Naive thymus-derived CD8-positive, alpha-beta T cell (primary cell): ENCODE measurements at regions not wholly inside any gene's neighbourhood (a gene's known extent, or its start where the extent isn't known, plus 50 kb on each side); places are given as distances from the start of the nearest gene placed in this dataset.

Source experiments
- ATAC-seq, 2 donors: fragments of 150-1000 bp; cut with Tn5 transposase in 1 of 2; sonication (Bioruptor Pico), chemical (Tn5 transposase) in 1 of 2; 1 replicate in 1 of 2; 2 replicates in 1 of 2; pipeline ENCODE4 v1.10.0; 2021; ENCODE audit warnings: mild to moderate bottlenecking in 2 of 2, moderate library complexity in 2 of 2
- POLR2A ChIA-PET: fragments of 350-600 bp; sonication (Branson Sonifier 250); formaldehyde crosslinking; loops from one replicate; lab custom pipeline; 2021; ENCODE audit warnings: antibody characterized with exemption; lab: Charles Lee
- DNase-seq, 10 donors: peaks; one replicate each; pipeline versions ENCODE4 v3.0.0 to v3.0.0-alpha.2; 2020 to 2022
- H3K27ac Mint-ChIP-seq, 10 donors: one replicate each; pipeline ENCODE4 v1.8.0; 2020 to 2022; ENCODE audit warnings: mild to moderate bottlenecking in 10 of 10, mixed read lengths in 10 of 10, moderate library complexity in 4 of 10, inconsistent platforms in 1 of 10
- H3K27me3 Mint-ChIP-seq, 5 donors: one replicate each; pipeline ENCODE4 v1.8.0; 2021 to 2022; ENCODE audit warnings: mixed read lengths in 5 of 5
- H3K36me3 Mint-ChIP-seq, 3 donors: one replicate each; pipeline ENCODE4 v1.8.0; 2020 to 2022; ENCODE audit warnings: mixed read lengths in 3 of 3, mild to moderate bottlenecking in 2 of 3, inconsistent platforms in 1 of 3
- H3K4me1 Mint-ChIP-seq, 4 donors: one replicate each; pipeline ENCODE4 v1.8.0; 2021 to 2022; ENCODE audit warnings: mixed read lengths in 4 of 4
- H3K4me3 Mint-ChIP-seq, 10 donors: one replicate each; pipeline ENCODE4 v1.8.0; 2020 to 2022; ENCODE audit warnings: mild to moderate bottlenecking in 10 of 10, mixed read lengths in 10 of 10, moderate library complexity in 6 of 10, inconsistent platforms in 1 of 10
- H3K9me3 Mint-ChIP-seq, 9 donors: one replicate each; pipeline ENCODE4 v1.8.0; 2020 to 2022; ENCODE audit warnings: mixed read lengths in 9 of 9, mild to moderate bottlenecking in 3 of 9, inconsistent platforms in 1 of 9, moderate library complexity in 1 of 9

- DNase-seq (no peak), ATAC-seq (no peak)
- no peak overlapping the region for H3K4me3 Mint-ChIP-seq
- H3K9me3 Mint-ChIP-seq = peaks cover 0 to 11% (median 4%) of the 10 kb centered on the region in 9 donors
- POLR2A ChIA-PET = interaction anchor here (1.0 to 1.1 kb wide), 2 partner anchors 18 to 19 kb away, joined by 3 to 4 read pairs; no protein-coding TSS in a partner anchor
- no peaks in the 10 kb centered on the region for H3K27me3 Mint-ChIP-seq
- peaks cover 0 to 29% (median 12%) of the 10 kb centered on the region in 4 donors for H3K4me1 Mint-ChIP-seq
- H3K27ac Mint-ChIP-seq = peak overlapping the region in 1 of 10 donors; percentile 65
- H3K36me3 Mint-ChIP-seq = peaks cover 0 to 15% (median 7%) of the 10 kb centered on the region in 3 donors
Measured at GRCh38 chr12:91897025-91897515, 248.6 kb downstream of the BTG1 start.

DNA sequence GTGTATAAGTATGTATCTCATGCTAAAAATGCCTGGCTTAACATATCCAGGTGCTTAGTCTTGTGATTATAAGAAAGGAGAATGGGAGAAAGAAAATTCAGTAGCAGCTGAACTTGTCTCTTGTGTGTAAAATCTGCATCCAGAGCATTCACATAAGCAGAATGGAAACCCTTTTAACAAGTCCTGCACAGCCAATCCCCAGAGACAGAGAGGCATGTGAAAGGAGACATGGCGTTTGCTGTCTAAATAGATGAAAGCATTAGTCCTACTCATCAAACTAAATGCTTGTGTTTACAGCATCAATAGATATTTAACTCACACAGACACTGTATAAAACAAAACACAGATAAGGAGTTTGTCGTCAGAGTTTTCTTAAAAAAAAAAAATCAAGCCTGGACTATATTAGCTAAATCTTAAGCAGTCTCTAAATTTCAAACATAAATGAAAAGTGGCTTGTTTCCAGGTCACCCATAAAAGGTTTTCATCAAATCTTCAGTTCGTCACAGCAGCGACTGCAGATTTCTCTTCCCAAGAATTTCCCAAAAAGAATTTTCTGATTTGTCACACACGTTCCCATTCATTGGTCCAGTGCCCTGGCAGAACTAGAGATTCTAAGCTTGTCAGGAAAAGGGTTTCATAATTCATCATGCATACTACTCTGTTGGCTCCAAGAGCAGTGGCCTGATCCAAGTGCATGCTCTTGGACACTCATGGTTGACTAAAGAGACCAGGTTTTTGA, 249.2 kb downstream of the BTG1 start:
- no peak overlapping the region for H3K4me3 Mint-ChIP-seq
- no peak overlapping the region for H3K27ac Mint-ChIP-seq
- POLR2A ChIA-PET = interaction anchor here (0.6 to 1.1 kb wide), 4 partner anchors 17 to 1508 kb away, joined by 3 to 5 read pairs (median 4); no protein-coding TSS in a partner anchor

DNA sequence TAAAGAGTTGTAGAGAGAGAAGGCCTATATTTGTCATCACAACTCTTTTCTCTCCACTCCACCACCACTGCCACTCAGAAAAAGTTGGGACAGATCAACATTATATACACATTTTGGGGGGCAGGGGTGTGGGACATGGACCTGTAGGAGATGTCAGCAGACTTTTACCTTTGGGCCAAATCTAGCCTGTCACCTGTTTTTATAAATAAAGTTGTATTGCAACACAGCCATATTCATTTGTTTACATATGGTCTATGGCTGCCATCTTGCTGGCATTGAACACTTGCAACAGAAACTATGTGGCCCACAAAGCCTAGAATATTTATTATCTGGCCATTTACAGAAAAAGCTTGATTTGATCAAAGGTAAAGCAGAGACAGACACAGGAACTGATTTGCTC, 250.7 kb downstream of the BTG1 start:
- Mint-ChIP-seq H3K27ac (no peak overlapping the region), H3K36me3 (peaks cover 0 to 11% (median 4%) of the 10 kb centered on the region in 3 donors)
- ATAC-seq = no peak

More for the DNA sequence above, 249.2 kb downstream of the BTG1 start:
- Mint-ChIP-seq H3K4me1 (peaks cover 0 to 26% (median 11%) of the 10 kb centered on the region in 4 donors), H3K9me3 (peaks cover 0 to 11% (median 4%) of the 10 kb centered on the region in 9 donors), H3K27me3 (no peaks in the 10 kb centered on the region), H3K36me3 (peaks cover 0 to 11% (median 7%) of the 10 kb centered on the region in 3 donors)
- ATAC-seq (no peak), DNase-seq (no peak)

DNA sequence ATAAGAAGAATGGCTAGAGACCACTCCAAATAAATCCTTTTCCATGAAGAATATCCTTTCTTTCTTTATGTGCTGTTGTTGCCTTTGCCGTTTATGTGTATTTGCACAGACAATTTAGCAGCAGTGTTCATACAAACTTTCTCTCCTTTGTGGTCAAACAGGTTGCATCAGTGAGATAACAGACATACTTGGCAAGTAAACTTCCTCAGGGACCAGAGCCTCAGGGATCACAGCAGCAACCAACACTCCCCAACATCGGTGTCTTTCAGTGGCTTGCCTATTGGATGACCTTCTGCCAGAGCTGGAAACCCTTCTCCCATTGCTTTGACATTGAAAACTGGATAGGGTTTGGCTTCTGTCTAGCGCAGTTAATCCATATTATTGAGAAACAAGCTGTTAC, 252.2 kb downstream of the BTG1 start:
- no peak for ATAC-seq
- H3K27me3 Mint-ChIP-seq = no peaks in the 10 kb centered on the region

More for the DNA sequence above, 250.7 kb downstream of the BTG1 start:
- Mint-ChIP-seq H3K4me1 (peaks cover 0 to 26% (median 9%) of the 10 kb centered on the region in 4 donors), H3K4me3 (no peak overlapping the region), H3K9me3 (peaks cover 0 to 11% (median under 1%) of the 10 kb centered on the region in 9 donors), H3K27me3 (no peaks in the 10 kb centered on the region)
- POLR2A ChIA-PET = interaction anchor here (0.7 kb wide), 1 partner anchor 36 kb away, joined by 3 read pairs; no protein-coding TSS in a partner anchor
- no peak for DNase-seq

DNA sequence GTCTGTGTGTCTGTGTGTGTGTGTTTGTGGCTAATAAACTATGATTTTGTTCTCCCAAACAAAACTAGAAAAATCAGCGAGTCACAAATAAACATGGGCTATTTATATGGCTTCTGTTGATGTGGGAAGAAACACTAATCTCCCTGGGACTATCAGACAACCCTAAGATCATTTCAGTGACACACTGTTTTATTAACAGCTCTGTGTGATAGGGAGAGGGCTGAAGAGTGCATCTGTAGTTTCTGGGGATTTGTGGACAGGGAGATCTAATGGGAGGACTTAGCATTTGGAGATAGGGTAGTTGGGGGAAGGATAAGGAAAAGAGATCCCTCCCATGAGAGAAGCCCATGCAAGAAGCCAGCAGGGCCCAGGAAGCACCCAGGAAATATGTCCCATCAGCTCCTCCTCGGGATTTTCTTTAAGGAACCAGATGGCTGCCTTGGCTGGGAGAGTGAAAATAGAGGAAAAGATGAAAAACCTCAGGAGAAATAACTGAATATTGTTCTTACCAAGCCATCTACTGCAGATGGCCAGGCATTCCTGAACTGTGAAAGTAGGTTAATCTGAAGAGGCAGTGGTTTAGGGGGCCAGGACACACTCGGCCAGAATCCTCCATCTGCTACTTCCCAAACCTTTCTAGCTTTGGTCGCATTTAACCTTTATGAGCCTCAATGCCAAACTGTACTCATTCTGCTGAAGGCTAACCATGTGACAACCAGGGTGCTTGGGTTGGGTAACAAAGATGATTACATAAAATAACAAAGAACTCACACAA, 253.4 kb downstream of the BTG1 start:
- Mint-ChIP-seq H3K4me1 (peaks cover 4 to 26% (median 9%) of the 10 kb centered on the region in 4 donors), H3K4me3 (no peak overlapping the region), H3K27me3 (no peaks in the 10 kb centered on the region), H3K9me3 (peaks cover 0 to 9% (median 0%) of the 10 kb centered on the region in 9 donors), H3K27ac (peak overlapping the region in 4 of 10 donors; percentile 1 to 39 (median 2)), H3K36me3 (peaks cover 0 to 6% (median 4%) of the 10 kb centered on the region in 3 donors)
- DNase-seq (no peak), ATAC-seq (no peak)
- POLR2A ChIA-PET = interaction anchor here (2.2 kb wide), 1 partner anchor 10 kb away, joined by 4 read pairs; no protein-coding TSS in a partner anchor

More for the DNA sequence above, 252.2 kb downstream of the BTG1 start:
- H3K9me3 Mint-ChIP-seq = peaks cover 0 to 11% (median 0%) of the 10 kb centered on the region in 9 donors
- peak overlapping the region in 1 of 10 donors; percentile 10 for H3K4me3 Mint-ChIP-seq
- DNase-seq = no peak
- H3K36me3 Mint-ChIP-seq = peaks cover 0 to 8% (median 4%) of the 10 kb centered on the region in 3 donors
- POLR2A ChIA-PET = no interaction called here
- H3K27ac Mint-ChIP-seq = peak overlapping the region in 2 of 10 donors; percentile 18 to 43
- peaks cover 0 to 26% (median 7%) of the 10 kb centered on the region in 4 donors for H3K4me1 Mint-ChIP-seq

GRCh38 chr12:91890742-91891141, 254.9 kb downstream of the BTG1 start:
- POLR2A ChIA-PET = interaction anchor here (1.2 to 2.2 kb wide), 2 partner anchors 12 to 13 kb away, joined by 3 to 4 read pairs; no protein-coding TSS in a partner anchor
- Mint-ChIP-seq H3K9me3 (no peaks in the 10 kb centered on the region), H3K27ac (no peak overlapping the region), H3K4me1 (peaks cover 4 to 20% (median 7%) of the 10 kb centered on the region in 4 donors), H3K36me3 (no peaks in the 10 kb centered on the region), H3K4me3 (no peak overlapping the region), H3K27me3 (no peaks in the 10 kb centered on the region)
- ATAC-seq (no peak), DNase-seq (no peak)

GRCh38 chr12:91889910-91890309, 255.7 kb downstream of the BTG1 start:
- ATAC-seq (no peak), DNase-seq (no peak)
- Mint-ChIP-seq H3K9me3 (no peaks in the 10 kb centered on the region), H3K4me3 (no peak overlapping the region), H3K36me3 (no peaks in the 10 kb centered on the region), H3K27ac (peak overlapping the region in 1 of 10 donors; percentile 9), H3K27me3 (no peaks in the 10 kb centered on the region), H3K4me1 (peaks cover 4 to 20% (median 7%) of the 10 kb centered on the region in 4 donors)
- POLR2A ChIA-PET = interaction anchor here (1.2 kb wide), 1 partner anchor 12 kb away, joined by 3 read pairs; no protein-coding TSS in a partner anchor

DNA sequence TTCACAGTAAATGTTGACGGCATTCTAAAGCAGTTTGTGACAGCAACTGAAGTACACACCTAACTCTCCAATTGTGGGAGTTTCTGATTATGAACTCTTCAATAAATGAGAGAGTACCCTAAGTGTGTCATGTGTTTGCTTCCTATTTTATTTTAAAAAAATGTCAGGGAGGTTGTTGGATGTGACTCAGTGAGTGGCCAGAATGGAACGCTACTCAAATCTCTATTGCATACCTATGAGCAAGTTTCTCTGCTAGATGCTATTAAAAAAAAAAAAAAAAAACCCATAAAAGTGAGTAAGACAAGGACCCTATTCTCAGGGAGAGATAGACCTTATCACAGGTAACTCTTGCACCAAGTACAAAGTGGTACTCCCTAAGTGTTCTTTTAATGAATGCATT, 256.6 kb downstream of the BTG1 start:
- Mint-ChIP-seq H3K4me1 (peaks cover 6 to 20% (median 8%) of the 10 kb centered on the region in 4 donors), H3K9me3 (no peaks in the 10 kb centered on the region), H3K27ac (peak overlapping the region in 1 of 10 donors; percentile 68), H3K4me3 (no peak overlapping the region), H3K27me3 (no peaks in the 10 kb centered on the region), H3K36me3 (no peaks in the 10 kb centered on the region)
- POLR2A ChIA-PET = no interaction called here
- DNase-seq (no peak), ATAC-seq (no peak)

DNA sequence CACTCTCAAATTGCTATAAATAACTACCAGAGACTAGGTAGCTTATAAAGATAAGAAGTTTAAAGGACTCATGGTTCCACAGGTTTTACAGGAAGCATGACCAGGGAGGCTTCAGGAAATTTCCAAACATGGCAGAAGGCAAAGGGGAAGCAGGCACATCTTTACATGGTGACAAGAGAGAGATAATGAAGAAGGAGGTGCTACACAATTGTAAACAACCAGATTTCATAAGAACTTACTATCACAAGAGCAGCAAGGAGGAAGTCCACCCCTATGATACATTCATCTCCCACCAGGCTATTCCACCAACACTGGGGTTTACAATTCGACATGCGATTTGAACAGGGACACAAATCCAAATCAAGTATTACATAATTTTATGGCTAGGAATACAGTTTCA, 257.7 kb downstream of the BTG1 start:
- Mint-ChIP-seq H3K36me3 (no peaks in the 10 kb centered on the region), H3K4me1 (peaks cover 4 to 12% (median 9%) of the 10 kb centered on the region in 4 donors), H3K27ac (peak overlapping the region in 3 of 10 donors; percentile 7 to 82 (median 31)), H3K27me3 (no peaks in the 10 kb centered on the region), H3K4me3 (no peak overlapping the region), H3K9me3 (no peaks in the 10 kb centered on the region)
- POLR2A ChIA-PET = interaction anchor here (0.8 to 3.2 kb wide), 2 partner anchors 11 to 257 kb away, joined by 3 to 13 read pairs; no protein-coding TSS in a partner anchor
- ATAC-seq = no peak
- no peak for DNase-seq

GRCh38 chr12:91885851-91886731, 259.6 kb downstream of the BTG1 start:
- DNase-seq (no peak), ATAC-seq (no peak)
- peak overlapping the region in 1 of 10 donors; percentile 11 for H3K27ac Mint-ChIP-seq
- H3K36me3 Mint-ChIP-seq = no peaks in the 10 kb centered on the region
- no peaks in the 10 kb centered on the region for H3K27me3 Mint-ChIP-seq
- POLR2A ChIA-PET = interaction anchor here (3.2 kb wide), 1 partner anchor 9 kb away, joined by 13 read pairs; no protein-coding TSS in a partner anchor
- H3K4me3 Mint-ChIP-seq = no peak overlapping the region
- peaks cover 0 to 14% (median 7%) of the 10 kb centered on the region in 4 donors for H3K4me1 Mint-ChIP-seq
- H3K9me3 Mint-ChIP-seq = no peaks in the 10 kb centered on the region

DNA sequence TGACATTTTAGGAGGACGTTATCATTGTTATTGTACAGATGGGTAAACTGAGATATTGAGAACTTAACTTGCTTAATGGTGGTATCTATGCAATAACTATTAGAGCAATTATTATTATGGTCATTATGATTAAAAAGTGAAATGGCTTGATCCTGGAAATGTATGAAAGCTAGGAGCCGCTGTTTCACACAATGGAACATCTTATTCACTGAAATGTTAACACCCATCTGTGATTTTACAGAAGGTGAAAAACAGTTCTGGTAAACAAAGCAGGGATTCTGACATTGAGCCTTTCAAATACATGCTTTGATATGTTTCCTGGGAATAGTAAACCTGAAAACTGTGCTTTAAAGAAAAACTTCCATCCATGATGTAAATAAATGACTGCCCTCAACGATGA, 261.4 kb downstream of the BTG1 start:
- H3K27me3 Mint-ChIP-seq = no peaks in the 10 kb centered on the region
- H3K36me3 Mint-ChIP-seq = no peaks in the 10 kb centered on the region
- peaks cover 18 to 31% (median 21%) of the 10 kb centered on the region in 4 donors for H3K4me1 Mint-ChIP-seq
- H3K27ac Mint-ChIP-seq = peak overlapping the region in 3 of 10 donors; percentile 48 to 56 (median 50)
- no peak overlapping the region for H3K4me3 Mint-ChIP-seq
- ATAC-seq (no peak), DNase-seq (no peak)
- no peaks in the 10 kb centered on the region for H3K9me3 Mint-ChIP-seq
- POLR2A ChIA-PET = no interaction called here
